ENCODE measurements at regions not wholly inside any gene's neighbourhood (a gene's known extent, or its start where the extent isn't known, plus 50 kb on each side); places are given as distances from the start of the nearest gene placed in this dataset.

DNA sequence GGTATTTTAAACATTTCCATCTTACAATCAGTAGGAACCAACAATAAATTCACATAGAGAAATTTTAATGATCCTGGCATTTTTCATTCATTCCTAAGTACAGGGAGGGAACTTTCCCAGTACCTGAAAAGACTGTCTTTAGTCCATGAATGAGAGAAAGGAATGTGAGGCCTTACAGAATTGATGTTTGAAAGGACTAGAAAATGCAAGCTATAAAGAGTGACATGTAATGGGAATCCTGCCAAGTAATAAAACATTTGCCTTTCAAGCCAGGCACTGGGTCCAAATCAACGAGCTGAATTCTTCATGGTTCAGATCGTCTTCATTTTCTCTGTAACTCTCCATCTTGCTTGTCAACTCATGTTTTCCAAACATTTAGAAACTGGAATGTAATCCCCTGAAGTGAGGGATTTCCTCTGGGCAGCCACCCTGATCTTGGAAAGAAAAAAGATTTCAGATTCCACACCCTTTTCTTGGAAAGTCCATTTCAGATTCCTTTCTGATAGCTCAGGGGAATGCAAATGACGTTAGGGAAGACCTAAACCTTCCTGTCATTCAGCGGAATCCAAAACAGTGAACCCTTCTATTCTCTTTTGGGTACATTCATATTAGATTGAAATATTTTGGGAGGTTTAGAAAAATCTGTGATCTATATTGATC lies 315.8 kb downstream of the SH3GL2 start:
- no peaks in the 10 kb centered on the region for H3K79me1 ChIP-seq (ENCODE audit: low read depth in 1 of 2, low read length in 2 of 2)
- H3K4me3 ChIP-seq (ENCODE audit: insufficient read depth, low read depth, low read length): no peak overlapping the region
- H3K27ac ChIP-seq (ENCODE audit: insufficient read depth, low read length): no peak overlapping the region
- BruUV-seq (replicated peaks): no TSS peak
- dilution Hi-C loops (cut with HindIII; ENCODE audit: low sequenced_read_pairs, unreplicated experiment): no loop called here
- no peak overlapping the region for H3K9ac ChIP-seq (ENCODE audit: low read depth, low read length)
- no peak overlapping the region for H2BK5ac ChIP-seq (ENCODE audit: low read depth, low read length, poor library complexity, severe bottlenecking)
- no peak overlapping the region for H2AK5ac ChIP-seq (ENCODE audit: low read depth, low read length)
- no peak overlapping the region for H2AK9ac ChIP-seq (replicated peaks; ENCODE audit: low read depth, low read length, poor library complexity)
- no peak overlapping the region for H3K23ac ChIP-seq (ENCODE audit: low read depth, low read length)
- H3K18ac ChIP-seq (ENCODE audit: low read depth, low read length): no peak overlapping the region
- H3K4ac ChIP-seq (ENCODE audit: low read depth, low read length): no peak overlapping the region
- H3K9me1 ChIP-seq (ENCODE audit: insufficient read depth, low read length): no peaks in the 10 kb centered on the region
- no peak overlapping the region for H3K4me2 ChIP-seq (ENCODE audit: low read depth, low read length)
- 0% methylated on average over 1 of the region's 4 CpGs; no CpG with 5 or more reads in 1 of the 2 experiments for WGBS, 2 experiments (ENCODE audit: extremely low coverage in 2 of 2, insufficient read length in 1 of 2)
- no peak overlapping the region for H3K56ac ChIP-seq (ENCODE audit: extremely low read depth, insufficient read depth, low read length)
- H3K27me3 ChIP-seq (ENCODE audit: control insufficient read depth, insufficient read depth, low read length): no peaks in the 10 kb centered on the region
- H2BK20ac ChIP-seq (ENCODE audit: low read depth, low read length): no peak overlapping the region
- no peak overlapping the region for H3K14ac ChIP-seq (replicated peaks; ENCODE audit: low read depth, low read length)
- no peak overlapping the region for H2BK120ac ChIP-seq (ENCODE audit: low read depth, low read length)
- TF ChIP-seq CEBPB (IDR thresholded peaks at IDR 0.05; ENCODE audit: low read depth, low read length) (no peak), MAFK (IDR thresholded peaks at IDR 0.05; ENCODE audit: low read depth, low read length) (no peak), SMC3 (IDR thresholded peaks at IDR 0.05; ENCODE audit: low read depth, low read length) (no peak), CHD1 (IDR thresholded peaks at IDR 0.05; ENCODE audit: low read depth, low read length) (no peak), RFX5 (IDR thresholded peaks at IDR 0.05; ENCODE audit: low read depth, low read length) (no peak), MXI1 (IDR thresholded peaks at IDR 0.05; ENCODE audit: borderline replicate concordance, low read depth, low read length) (no peak), BHLHE40 (IDR thresholded peaks at IDR 0.05; ENCODE audit: low read depth, low read length) (no peak), RAD21 (IDR thresholded peaks at IDR 0.05; ENCODE audit: low read length) (no peak), FOS (IDR thresholded peaks at IDR 0.05; ENCODE audit: low read depth, low read length) (no peak), MAZ (IDR thresholded peaks at IDR 0.05; ENCODE audit: borderline replicate concordance, low read depth, low read length) (no peak), NFE2L2 (IDR thresholded peaks at IDR 0.05; ENCODE audit: low read depth, low read length) (no peak)
- TF ChIP-seq, protein P1, sequence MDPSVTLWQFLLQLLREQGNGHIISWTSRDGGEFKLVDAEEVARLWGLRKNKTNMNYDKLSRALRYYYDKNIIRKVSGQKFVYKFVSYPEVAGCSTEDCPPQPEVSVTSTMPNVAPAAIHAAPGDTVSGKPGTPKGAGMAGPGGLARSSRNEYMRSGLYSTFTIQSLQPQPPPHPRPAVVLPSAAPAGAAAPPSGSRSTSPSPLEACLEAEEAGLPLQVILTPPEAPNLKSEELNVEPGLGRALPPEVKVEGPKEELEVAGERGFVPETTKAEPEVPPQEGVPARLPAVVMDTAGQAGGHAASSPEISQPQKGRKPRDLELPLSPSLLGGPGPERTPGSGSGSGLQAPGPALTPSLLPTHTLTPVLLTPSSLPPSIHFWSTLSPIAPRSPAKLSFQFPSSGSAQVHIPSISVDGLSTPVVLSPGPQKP (IDR thresholded peaks at IDR 0.05; ENCODE audit: borderline replicate concordance, low read depth, low read length): no peak
- TF ChIP-seq, protein P2, sequence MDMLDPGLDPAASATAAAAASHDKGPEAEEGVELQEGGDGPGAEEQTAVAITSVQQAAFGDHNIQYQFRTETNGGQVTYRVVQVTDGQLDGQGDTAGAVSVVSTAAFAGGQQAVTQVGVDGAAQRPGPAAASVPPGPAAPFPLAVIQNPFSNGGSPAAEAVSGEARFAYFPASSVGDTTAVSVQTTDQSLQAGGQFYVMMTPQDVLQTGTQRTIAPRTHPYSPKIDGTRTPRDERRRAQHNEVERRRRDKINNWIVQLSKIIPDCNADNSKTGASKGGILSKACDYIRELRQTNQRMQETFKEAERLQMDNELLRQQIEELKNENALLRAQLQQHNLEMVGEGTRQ (IDR thresholded peaks at IDR 0.05; ENCODE audit: low read depth, low read length): no peak
- in situ Hi-C loops (cut with MboI; ENCODE audit: low sequenced_read_pairs): no loop called here
- H3K4me1 ChIP-seq (ENCODE audit: control insufficient read depth, insufficient read depth, low read length): no peaks in the 10 kb centered on the region
- ChIA-PET CTCF (interaction anchor here (0.6 kb wide), 1 partner anchor 354 kb away, joined by 3 read pairs; no protein-coding TSS in a partner anchor), POLR2A (ENCODE audit: unreplicated experiment) (no interaction called here)
- DNase-seq (no peak), ATAC-seq (ENCODE audit: low read depth) (no peak)
- no peak overlapping the region for H4K91ac ChIP-seq (ENCODE audit: insufficient read depth, low read depth, low read length)
- H3K9me3 ChIP-seq (ENCODE audit: control insufficient read depth, insufficient read depth, low read length): no peaks in the 10 kb centered on the region
- intact Hi-C loops (cut with micrococcal nuclease): no loop called here
- H3K36me3 ChIP-seq (ENCODE audit: control insufficient read depth, insufficient read depth, low read length): no peaks in the 10 kb centered on the region
- no peak overlapping the region for H4K5ac ChIP-seq (ENCODE audit: low read depth, low read length)
- H4K20me1 ChIP-seq (ENCODE audit: insufficient read depth, low read length): no peaks in the 10 kb centered on the region
- no peak overlapping the region for H4K8ac ChIP-seq (ENCODE audit: low read depth in 2 of 2, low read length in 2 of 2)
- no peak overlapping the region for H2AFZ ChIP-seq (replicated peaks; ENCODE audit: low read length, poor library complexity)
- no peak overlapping the region for H2BK15ac ChIP-seq (ENCODE audit: low read depth, low read length)
